22Rv1 (cell line): ENCODE measurements at regions not wholly inside any gene's neighbourhood (a gene's known extent, or its start where the extent isn't known, plus 50 kb on each side); places are given as distances from the start of the nearest gene placed in this dataset.

Experiments
- CTCF ChIP-seq: fragments of 450-650 bp; IDR thresholded peaks from 2 replicates; pipeline ENCODE4 v1.5.1; 2017; ENCODE audit warnings: mild to moderate bottlenecking
- ZFX ChIP-seq: fragments of 450-650 bp; IDR thresholded peaks from 2 replicates; pipeline ENCODE4 v1.6.1; 2017; ENCODE audit warnings: antibody characterized with exemption, borderline replicate concordance

GRCh38 chr2:153557714-153558113, 79.2 kb upstream of the RPRM start:
- no peak for TF ChIP-seq CTCF
- no peak for TF ChIP-seq ZFX
